Rectal smooth muscle tissue (tissue), 1 donor: ENCODE measurements at regions not wholly inside any gene's neighbourhood (a gene's known extent, or its start where the extent isn't known, plus 50 kb on each side); places are given as distances from the start of the nearest gene placed in this dataset.

Experiments used
- H3K27ac ChIP-seq: one replicate; pipeline ENCODE4 v1.7.0; 2013; ENCODE audit warnings: low read depth, low read length, inconsistent platforms
- H3K27me3 ChIP-seq: one replicate; pipeline ENCODE4 v1.7.0; 2013; ENCODE audit warnings: low read length; ENCODE audit not compliant: control insufficient read depth, insufficient read depth
- H3K36me3 ChIP-seq: one replicate; pipeline ENCODE4 v1.7.0; 2013; ENCODE audit warnings: low read length; ENCODE audit not compliant: control insufficient read depth, insufficient read depth
- H3K4me1 ChIP-seq: one replicate; pipeline ENCODE4 v1.7.0; 2013; ENCODE audit warnings: low read length; ENCODE audit not compliant: control insufficient read depth, insufficient read depth
- H3K4me3 ChIP-seq: one replicate; pipeline ENCODE4 v1.7.0; 2013; ENCODE audit warnings: low read length
- H3K9ac ChIP-seq: one replicate; pipeline ENCODE4 v1.7.0; 2013; ENCODE audit warnings: low read length

DNA sequence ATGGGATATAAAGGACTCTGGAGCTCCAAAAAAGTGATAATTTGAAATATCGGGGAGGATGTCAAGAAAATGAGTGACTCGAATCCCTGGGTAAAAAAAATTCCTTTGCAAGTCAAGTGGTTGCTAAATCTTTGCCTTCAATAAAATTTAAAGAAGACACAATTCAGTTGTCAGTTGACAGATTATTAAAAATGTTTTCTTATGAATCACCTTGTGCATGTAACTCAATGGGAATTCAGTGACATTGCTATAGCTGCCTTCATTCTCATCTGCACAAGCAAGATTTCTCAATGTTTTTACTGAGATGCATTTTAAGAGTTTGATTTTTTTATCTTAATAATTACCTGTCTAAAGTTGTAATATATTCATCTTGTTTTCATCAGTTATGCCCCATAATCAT, 264.0 kb upstream of the IL12A start:
- Histone ChIP-seq H3K9ac (no peak overlapping the region), H3K27ac (no peak overlapping the region), H3K36me3 (no peaks in the 10 kb centered on the region), H3K27me3 (no peaks in the 10 kb centered on the region), H3K4me3 (no peak overlapping the region), H3K4me1 (no peaks in the 10 kb centered on the region)

DNA sequence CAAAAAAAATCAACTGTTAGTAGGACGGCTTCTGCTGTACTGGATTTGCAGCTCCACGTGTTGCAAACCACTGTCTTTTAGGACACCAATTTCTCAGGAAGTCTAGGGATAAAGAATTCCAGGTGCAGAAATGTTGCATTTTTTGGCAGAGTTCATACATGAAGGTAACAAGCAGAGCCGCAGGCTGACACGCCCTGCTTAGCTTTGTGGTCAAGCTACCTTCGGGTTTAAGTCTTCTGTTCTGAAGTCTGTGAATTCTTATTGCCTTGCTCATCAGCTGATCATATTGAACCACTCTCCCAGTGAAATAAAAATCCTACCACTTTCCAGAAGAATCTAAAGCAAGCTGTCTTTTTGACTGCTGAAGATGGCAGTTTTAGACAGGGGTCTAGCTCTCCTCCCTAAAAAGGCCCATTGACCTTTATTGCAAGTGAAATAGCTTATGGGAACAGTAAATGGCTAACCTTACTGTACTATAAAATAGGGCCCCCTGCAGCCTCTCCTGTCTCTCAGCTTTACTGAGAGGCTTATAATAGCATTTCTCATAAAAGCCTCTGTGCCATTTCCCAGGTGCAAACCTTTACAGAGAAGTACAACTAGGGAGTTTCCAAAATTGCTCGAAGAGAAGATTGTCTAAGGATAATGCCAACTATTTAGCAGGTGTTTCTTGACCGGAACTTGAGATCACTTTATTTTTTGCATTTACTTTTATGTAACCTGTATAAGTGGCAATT, 262.2 kb upstream of the IL12A start:
- Histone ChIP-seq H3K4me1 (no peaks in the 10 kb centered on the region), H3K36me3 (no peaks in the 10 kb centered on the region), H3K4me3 (no peak overlapping the region), H3K27ac (no peak overlapping the region), H3K27me3 (no peaks in the 10 kb centered on the region), H3K9ac (no peak overlapping the region)

DNA sequence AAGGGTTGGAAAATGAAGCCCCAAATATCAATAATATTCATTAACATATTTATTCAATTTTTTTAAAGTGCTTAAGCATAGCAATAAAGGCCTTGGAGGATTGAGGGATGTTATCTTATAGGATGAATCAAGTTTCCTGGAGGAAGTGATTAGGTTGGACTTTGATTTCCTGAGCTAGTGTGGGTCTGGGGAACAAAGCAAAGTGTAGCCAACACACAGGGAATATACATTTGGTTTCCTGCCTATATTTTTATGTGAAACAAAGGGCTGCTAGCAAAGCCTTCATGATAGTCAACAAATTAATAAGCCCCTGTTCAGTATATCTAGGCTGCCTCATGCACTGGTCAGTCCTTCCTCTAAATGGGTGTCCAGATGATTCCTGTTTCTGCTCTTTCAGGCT, 261.1 kb upstream of the IL12A start:
- Histone ChIP-seq H3K27ac (no peak overlapping the region), H3K4me1 (no peaks in the 10 kb centered on the region), H3K36me3 (no peaks in the 10 kb centered on the region), H3K4me3 (no peak overlapping the region), H3K9ac (no peak overlapping the region), H3K27me3 (no peaks in the 10 kb centered on the region)

DNA sequence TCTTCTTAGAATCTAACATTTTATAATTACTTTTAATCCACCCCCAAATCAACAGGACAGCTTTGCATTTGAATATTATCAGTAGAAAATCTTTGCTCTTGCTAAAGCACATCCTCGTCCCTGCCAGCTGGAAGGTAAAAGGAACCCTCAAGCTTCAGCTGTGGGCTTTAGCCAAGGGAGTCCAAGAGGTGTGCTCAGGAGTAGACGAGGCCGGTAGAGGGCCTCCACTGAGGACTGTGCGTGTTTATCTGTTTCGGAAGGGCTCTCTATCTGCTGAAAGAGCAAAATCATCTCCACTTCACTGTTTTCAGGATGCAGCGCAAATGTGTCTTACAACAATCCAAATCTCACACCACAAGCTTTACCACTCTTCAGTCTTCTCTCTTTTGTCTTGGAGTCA, 257.4 kb upstream of the IL12A start:
- H3K4me3 ChIP-seq, result no peak overlapping the region
- H3K27me3 ChIP-seq, result no peaks in the 10 kb centered on the region
- no peak overlapping the region for H3K9ac ChIP-seq
- H3K4me1 ChIP-seq, result peaks cover 4% of the 10 kb centered on the region
- H3K27ac ChIP-seq, result no peak overlapping the region
- H3K36me3 ChIP-seq, result no peaks in the 10 kb centered on the region

DNA sequence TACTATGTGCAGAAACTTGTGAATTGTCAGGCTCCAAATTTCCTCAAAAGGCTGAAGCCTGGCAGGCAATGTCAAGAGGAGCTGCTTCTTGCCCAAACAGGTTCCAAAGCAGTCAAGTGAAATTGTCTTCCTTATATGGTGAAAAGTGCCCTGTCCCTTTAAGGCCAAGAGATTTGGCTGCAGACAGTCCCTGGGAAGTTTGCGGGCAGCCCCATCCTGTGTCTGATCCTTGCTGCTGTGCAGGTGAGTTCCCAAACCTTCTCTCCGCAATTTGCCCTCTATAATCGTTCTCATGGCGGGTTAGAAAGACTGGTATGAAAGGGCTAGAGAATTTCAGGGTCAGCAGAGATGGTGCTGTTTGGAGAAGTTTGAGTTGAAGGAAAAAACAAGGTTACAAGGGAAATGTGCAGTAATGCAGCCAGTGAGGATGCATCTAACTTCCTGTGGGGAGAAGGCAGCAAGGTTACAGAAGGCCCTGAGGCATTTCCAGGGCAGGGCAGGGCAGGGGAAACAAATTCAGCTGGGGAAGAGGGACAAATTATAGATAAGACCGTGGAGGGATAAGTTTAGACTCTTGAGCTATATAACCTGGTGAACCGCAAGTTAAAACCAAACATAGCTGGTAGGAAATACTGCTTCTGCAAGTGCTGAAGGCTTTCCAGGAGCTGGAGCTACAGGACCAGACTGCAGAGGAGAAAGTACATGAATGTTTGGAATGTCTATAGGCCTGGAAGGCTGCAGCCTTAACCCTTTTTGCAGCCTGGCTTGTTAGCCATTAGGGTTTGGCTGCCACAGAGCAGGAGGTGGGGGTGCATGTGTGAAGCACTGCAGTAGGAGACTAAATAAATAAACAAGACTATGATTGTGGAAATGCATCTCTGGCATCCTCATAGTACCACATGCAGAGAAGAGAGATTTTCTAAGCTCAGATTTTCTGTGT, 256.2 kb upstream of the IL12A start:
- H3K4me1 ChIP-seq, result peaks cover 4% of the 10 kb centered on the region
- H3K27me3 ChIP-seq, result no peaks in the 10 kb centered on the region
- no peak overlapping the region for H3K9ac ChIP-seq
- H3K27ac ChIP-seq, result peak overlapping the region; percentile 68
- peak overlapping the region; percentile 63 for H3K4me3 ChIP-seq
- H3K36me3 ChIP-seq, result no peaks in the 10 kb centered on the region

DNA sequence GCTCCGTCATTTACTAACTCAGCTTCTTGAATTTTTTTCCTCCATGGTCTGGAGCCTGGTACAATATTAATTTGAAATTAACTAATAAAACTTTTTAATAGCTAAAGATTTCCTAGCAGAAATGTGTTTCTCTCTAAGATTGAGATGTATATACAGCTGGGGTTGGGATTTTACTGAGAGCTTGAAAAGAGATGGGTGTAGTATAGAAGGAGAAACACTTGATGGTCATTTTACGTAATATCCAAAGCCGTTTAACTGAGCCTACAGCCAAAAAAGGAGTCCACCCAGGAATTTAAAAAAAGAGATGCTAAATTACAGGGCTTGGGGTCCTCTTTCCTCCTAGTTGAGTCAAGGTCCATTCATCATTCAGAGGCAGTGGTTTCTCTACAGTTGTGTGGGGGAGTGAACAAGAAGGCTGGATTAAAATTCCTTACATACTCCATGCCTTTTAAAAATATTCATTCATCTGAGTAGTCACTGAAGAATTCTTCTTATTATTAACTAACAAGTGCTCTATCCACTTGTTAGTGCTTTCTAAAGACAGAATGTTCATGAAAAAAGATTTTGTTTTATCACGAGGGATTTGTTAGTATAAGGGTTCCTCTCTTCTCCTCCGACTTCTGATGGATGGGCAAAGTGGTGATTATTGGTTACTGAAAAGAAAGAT, 255.3 kb upstream of the IL12A start:
- Histone ChIP-seq H3K9ac (no peak overlapping the region), H3K4me3 (peak overlapping the region; percentile 63), H3K27ac (no peak overlapping the region), H3K27me3 (no peaks in the 10 kb centered on the region), H3K4me1 (peaks cover 4% of the 10 kb centered on the region), H3K36me3 (no peaks in the 10 kb centered on the region)

DNA sequence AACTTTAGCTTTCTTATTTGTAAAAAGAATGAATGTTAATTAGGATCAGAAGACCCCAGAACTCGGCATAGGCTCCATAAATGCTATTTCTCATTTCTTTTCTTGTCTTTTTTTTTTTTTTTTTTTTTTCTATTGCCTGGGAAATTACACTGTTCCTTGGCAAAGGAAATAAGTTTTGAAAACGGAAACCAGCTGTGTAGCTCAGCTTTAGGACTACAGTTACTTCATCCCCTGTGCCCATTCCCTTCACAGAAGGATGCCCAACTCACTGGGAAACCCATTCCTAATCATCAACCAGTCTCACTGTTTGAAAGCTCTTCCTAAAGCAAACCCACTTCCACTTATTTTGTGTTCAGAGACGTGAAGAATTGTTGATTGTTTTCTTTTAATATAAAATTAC, 254.0 kb upstream of the IL12A start:
- Histone ChIP-seq H3K4me3 (no peak overlapping the region), H3K27me3 (no peaks in the 10 kb centered on the region), H3K27ac (no peak overlapping the region), H3K4me1 (peaks cover 4% of the 10 kb centered on the region), H3K9ac (no peak overlapping the region), H3K36me3 (no peaks in the 10 kb centered on the region)

DNA sequence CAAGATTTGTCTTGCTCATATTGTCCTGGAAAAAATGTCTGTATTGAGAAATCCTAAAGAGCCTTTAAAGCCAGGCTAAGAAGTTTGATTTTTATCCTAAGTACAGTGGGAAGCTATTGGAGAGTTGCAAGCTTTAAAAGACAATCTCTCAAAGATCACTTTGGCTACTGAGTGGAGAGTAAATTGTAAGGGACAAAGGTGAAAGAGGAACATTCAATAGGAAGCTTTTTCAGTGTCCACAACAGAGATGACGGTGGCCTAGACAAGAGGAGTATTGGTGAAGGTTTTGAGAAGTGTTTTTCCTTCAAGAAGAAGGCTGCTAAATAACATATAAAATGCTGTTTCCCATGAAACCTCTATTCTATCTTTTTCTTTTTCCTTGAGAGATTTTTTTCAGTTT, 249.5 kb upstream of the IL12A start:
- H3K27ac ChIP-seq, result no peak overlapping the region
- H3K36me3 ChIP-seq, result no peaks in the 10 kb centered on the region
- no peaks in the 10 kb centered on the region for H3K27me3 ChIP-seq
- H3K4me1 ChIP-seq, result no peaks in the 10 kb centered on the region
- no peak overlapping the region for H3K4me3 ChIP-seq
- H3K9ac ChIP-seq, result no peak overlapping the region

DNA sequence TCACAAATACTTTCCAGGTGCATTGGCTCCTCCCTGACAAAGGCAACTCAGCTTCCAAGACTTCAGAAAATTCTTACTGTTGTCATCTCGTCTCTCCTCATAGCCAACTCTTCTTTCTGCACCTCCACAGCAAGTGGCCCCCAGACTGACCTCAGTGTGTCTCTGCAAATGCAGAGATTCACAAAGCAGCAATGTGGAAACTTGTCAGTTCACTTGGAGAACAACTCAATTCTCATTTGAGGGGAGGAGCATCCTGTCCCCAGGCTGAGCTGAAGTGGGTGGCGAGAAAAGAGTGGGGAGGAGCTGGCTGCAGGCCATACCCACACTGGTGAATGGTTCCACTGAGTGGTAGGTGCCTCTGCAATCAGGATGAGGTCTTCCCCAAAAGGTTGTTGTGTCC, 248.7 kb upstream of the IL12A start:
- H3K4me1 ChIP-seq, result no peaks in the 10 kb centered on the region
- H3K9ac ChIP-seq, result no peak overlapping the region
- no peaks in the 10 kb centered on the region for H3K36me3 ChIP-seq
- no peak overlapping the region for H3K27ac ChIP-seq
- H3K27me3 ChIP-seq, result no peaks in the 10 kb centered on the region
- no peak overlapping the region for H3K4me3 ChIP-seq

DNA sequence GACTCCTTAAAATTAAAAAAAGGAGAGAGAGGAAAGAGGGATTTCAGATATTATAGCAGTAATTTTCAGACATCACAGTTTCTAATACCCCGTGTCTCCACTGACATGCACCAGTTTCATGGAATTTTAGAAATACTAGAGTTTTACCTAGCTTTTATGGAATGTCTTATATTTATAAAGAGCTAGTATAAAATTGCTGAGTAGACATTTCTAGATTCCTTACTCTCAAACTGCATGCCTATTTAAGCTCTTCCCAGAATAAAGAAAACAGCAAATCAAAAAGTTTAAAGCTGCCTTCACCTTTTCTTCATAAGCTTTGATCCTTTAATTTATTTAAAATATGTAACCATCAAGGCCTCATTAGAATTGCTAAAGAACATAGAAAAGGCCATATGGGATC, 247.4 kb upstream of the IL12A start:
- Histone ChIP-seq H3K36me3 (no peaks in the 10 kb centered on the region), H3K4me3 (no peak overlapping the region), H3K27ac (no peak overlapping the region), H3K27me3 (no peaks in the 10 kb centered on the region), H3K9ac (no peak overlapping the region), H3K4me1 (no peaks in the 10 kb centered on the region)

DNA sequence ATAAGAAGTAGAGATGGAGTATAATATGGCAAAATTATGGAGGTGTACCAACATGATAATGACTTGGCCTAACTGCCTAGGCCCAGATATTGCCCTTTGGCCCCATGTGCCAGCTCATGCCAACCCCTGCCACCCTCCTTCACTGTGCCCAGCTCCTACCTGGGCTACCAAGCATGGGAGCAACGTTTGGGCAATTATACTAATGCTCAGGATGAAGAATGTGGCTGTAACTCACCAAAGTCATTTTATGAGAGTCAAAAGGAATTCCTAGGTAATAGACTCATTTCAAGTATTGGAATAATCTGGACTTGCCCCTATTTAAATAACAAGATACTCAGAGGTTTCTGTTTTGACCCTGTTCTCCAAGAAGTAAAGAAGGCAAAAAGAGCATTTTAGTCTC, 240.2 kb upstream of the IL12A start:
- no peak overlapping the region for H3K27ac ChIP-seq
- H3K4me1 ChIP-seq, result no peaks in the 10 kb centered on the region
- H3K36me3 ChIP-seq, result no peaks in the 10 kb centered on the region
- H3K9ac ChIP-seq, result no peak overlapping the region
- no peaks in the 10 kb centered on the region for H3K27me3 ChIP-seq
- H3K4me3 ChIP-seq, result no peak overlapping the region

DNA sequence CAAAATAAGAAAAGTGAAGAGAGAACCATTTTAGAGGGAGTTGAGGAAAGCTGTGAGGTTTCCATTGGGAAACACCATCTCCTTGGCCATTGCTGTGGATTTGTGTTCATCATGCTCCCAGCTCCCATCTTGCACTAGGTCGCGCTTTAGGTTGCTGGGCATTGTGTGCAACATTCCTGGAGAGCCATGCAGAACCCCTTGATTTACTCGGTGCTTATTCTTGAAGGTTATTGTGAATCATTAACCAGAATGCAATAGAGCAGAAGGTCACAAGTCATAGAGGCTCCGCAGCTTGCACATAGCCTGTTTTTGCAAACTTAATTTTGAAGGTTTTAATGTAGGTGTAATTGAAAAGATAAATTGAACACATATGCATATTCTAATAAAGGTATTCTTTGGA, 239.2 kb upstream of the IL12A start:
- no peaks in the 10 kb centered on the region for H3K36me3 ChIP-seq
- H3K4me3 ChIP-seq, result no peak overlapping the region
- no peaks in the 10 kb centered on the region for H3K27me3 ChIP-seq
- no peak overlapping the region for H3K27ac ChIP-seq
- no peak overlapping the region for H3K9ac ChIP-seq
- no peaks in the 10 kb centered on the region for H3K4me1 ChIP-seq
